Cardiac muscle cell (in vitro differentiated cells and primary cell): ENCODE measurements at regions not wholly inside any gene's neighbourhood (a gene's known extent, or its start where the extent isn't known, plus 50 kb on each side); places are given as distances from the start of the nearest gene placed in this dataset.

Experiments used
- DNase-seq, 2 donors: peaks; one replicate each; pipeline versions ENCODE4 v3.0.0 to v3.0.0-alpha.2; 2010 to 2017; ENCODE audit warnings: low read depth in 1 of 2, low spot score in 1 of 2
- H3K27ac ChIP-seq: fragments of 200-600 bp; sonication (generic); 2 replicates; pipeline ENCODE4 v1.5.1; 2016
- H3K27me3 ChIP-seq: fragments of 200-600 bp; sonication (generic); 2 replicates; pipeline ENCODE4 v1.6.0; 2016; ENCODE audit warnings: control low read depth
- H3K36me3 ChIP-seq: fragments of 200-600 bp; sonication (generic); 2 replicates; pipeline ENCODE4 v1.5.1; 2016; ENCODE audit warnings: control low read depth
- H3K4me1 ChIP-seq: fragments of 200-600 bp; sonication (generic); 2 replicates; pipeline ENCODE4 v1.8.1; 2017; ENCODE audit warnings: low read depth, mild to moderate bottlenecking, mixed run types
- H3K4me3 ChIP-seq: fragments of 200-600 bp; sonication (generic); 2 replicates; pipeline ENCODE4 v1.5.1; 2016; ENCODE audit warnings: mild to moderate bottlenecking
- H3K9me3 ChIP-seq: fragments of 200-600 bp; sonication (generic); 2 replicates; pipeline ENCODE4 v1.5.1; 2017; ENCODE audit warnings: low read depth, mild to moderate bottlenecking, control low read depth
- TF ChIP-seq, protein P1 (sequence below): IDR thresholded peaks from 2 replicates; pipeline ENCODE4 v1.5.1; 2012; ENCODE audit warnings: low read depth, mild to moderate bottlenecking, low read length

DNA sequence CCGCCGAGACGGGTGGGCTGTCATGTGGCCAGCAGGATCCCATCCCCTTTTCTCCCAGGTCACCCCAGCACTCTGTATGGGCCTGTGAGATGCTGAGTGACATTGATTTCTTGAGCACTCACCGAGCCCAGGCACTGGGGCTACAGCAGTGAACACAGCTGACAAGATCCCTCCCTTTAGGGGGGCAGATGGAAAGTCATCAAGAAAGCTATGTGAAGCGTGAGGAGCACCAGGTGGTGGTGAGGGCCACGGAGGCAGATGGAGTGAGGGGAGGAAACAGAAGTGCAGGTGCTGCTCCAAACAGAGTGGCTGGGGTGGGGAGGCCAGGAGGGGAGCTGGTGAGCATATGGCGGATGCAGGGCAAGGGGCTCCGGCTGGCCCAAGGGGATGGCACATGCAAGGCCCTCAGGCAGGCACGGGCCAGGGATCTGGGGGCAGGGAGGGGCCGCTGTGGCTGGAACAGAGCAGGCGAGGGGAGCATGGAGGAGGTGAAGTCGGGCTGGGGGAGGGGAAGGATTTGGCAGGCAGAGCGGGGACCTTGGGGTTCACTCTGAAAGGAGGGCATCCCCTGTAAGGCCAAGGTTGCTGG is 184.0 kb downstream of the BMP7 start:
- Histone ChIP-seq H3K27me3 (no peaks in the 10 kb centered on the region), H3K4me3 (no peak overlapping the region), H3K27ac (no peak overlapping the region), H3K36me3 (no peaks in the 10 kb centered on the region), H3K4me1 (no peaks in the 10 kb centered on the region), H3K9me3 (no peaks in the 10 kb centered on the region)
- DNase-seq: no peak
- TF ChIP-seq, protein P1, sequence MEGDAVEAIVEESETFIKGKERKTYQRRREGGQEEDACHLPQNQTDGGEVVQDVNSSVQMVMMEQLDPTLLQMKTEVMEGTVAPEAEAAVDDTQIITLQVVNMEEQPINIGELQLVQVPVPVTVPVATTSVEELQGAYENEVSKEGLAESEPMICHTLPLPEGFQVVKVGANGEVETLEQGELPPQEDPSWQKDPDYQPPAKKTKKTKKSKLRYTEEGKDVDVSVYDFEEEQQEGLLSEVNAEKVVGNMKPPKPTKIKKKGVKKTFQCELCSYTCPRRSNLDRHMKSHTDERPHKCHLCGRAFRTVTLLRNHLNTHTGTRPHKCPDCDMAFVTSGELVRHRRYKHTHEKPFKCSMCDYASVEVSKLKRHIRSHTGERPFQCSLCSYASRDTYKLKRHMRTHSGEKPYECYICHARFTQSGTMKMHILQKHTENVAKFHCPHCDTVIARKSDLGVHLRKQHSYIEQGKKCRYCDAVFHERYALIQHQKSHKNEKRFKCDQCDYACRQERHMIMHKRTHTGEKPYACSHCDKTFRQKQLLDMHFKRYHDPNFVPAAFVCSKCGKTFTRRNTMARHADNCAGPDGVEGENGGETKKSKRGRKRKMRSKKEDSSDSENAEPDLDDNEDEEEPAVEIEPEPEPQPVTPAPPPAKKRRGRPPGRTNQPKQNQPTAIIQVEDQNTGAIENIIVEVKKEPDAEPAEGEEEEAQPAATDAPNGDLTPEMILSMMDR: no peak

DNA sequence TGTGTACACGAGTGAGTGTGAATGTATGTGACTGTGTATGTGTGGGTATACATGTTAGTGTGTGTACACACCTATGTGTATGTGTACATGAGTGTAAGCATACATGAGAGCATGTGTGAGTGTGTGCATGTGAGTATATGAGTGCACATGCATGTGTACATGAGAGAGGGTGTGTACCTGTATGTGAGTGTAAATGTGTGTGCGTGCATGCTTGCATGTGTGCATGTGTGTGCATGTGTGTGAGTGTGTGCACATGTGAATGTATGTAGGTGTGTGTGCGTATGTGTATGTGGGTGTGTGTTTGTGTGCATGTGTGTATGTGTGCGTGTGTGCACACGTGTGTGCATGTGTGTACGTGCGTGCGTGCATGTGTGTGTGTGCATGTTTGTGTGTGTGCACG is 183.4 kb downstream of the BMP7 start:
- DNase-seq: no peak

DNA sequence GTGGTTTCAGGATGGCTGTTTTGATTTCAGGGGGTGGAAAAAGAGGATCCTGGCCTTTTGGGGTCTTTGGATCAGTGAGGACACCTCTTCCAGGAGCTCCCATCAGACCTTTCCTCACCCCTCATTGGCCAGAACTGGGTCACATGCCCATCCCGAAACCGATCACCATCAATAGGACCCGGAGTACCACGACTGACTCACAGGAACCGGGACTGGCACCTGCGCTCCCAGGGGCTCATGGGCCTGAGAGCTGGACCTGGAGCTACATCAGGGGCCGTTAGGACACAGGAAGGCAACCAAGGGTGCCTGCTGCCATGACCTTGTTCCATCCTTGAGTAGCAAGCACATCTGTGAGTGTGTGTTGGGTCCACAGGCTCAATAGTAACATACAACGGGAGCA is 180.4 kb downstream of the BMP7 start:
- TF ChIP-seq, protein P1: no peak
- H3K4me3 ChIP-seq: no peak overlapping the region
- H3K4me1 ChIP-seq: no peaks in the 10 kb centered on the region
- no peaks in the 10 kb centered on the region for H3K9me3 ChIP-seq
- H3K36me3 ChIP-seq: no peaks in the 10 kb centered on the region
- H3K27me3 ChIP-seq: no peaks in the 10 kb centered on the region
- DNase-seq: no peak
- H3K27ac ChIP-seq: no peak overlapping the region

More for the DNA sequence above, 183.4 kb downstream of the BMP7 start:
- TF ChIP-seq, protein P1: no peak
- H3K4me1 ChIP-seq: no peaks in the 10 kb centered on the region
- no peak overlapping the region for H3K27ac ChIP-seq
- no peaks in the 10 kb centered on the region for H3K9me3 ChIP-seq
- no peaks in the 10 kb centered on the region for H3K36me3 ChIP-seq
- H3K4me3 ChIP-seq: no peak overlapping the region
- H3K27me3 ChIP-seq: no peaks in the 10 kb centered on the region

DNA sequence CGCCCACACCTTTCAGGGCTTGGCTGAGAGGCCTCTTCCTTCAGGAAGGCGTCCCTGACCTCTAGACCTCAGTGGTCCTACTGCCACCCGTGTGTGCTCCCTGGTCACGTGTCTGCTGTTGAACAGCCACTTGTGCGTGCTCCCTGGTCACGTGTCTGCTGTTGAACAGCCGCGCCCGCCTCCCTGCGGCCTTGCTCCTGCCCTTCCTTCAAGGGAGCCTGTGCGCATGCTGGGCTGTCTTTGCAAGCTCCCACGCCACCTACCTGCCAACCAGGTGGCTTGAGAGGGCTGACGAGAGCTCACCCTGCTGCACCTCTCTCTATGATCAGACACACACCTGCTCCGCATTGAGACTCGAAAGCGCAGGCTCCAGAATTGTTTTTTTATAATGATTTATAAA is 179.3 kb downstream of the BMP7 start:
- no peak for DNase-seq
- Histone ChIP-seq H3K4me3 (no peak overlapping the region), H3K27me3 (no peaks in the 10 kb centered on the region), H3K36me3 (no peaks in the 10 kb centered on the region), H3K9me3 (no peaks in the 10 kb centered on the region), H3K27ac (no peak overlapping the region), H3K4me1 (no peaks in the 10 kb centered on the region)
- TF ChIP-seq, protein P1: no peak

DNA sequence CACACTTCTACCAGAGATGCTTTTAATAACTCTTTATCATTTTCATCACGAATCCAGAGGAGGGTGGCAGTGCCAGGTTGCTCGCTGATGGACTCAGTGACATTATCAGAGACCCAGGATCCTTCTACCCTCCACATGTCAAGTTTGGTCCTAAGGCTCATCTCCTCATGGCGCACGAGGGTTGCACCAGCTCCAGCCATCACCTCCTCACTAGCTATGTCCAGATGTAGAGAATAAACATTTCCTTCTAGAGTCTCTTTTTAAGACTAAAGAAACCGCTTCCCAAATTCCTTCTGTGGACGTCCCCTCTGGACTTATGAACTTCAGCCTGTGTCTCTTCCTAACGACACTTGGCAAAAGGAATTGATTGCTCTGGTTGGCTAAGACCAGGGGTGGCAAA is 178.7 kb downstream of the BMP7 start:
- TF ChIP-seq, protein P1: no peak
- Histone ChIP-seq H3K4me1 (no peaks in the 10 kb centered on the region), H3K36me3 (no peaks in the 10 kb centered on the region), H3K4me3 (no peak overlapping the region), H3K27ac (no peak overlapping the region), H3K27me3 (no peaks in the 10 kb centered on the region), H3K9me3 (no peaks in the 10 kb centered on the region)
- DNase-seq: no peak

DNA sequence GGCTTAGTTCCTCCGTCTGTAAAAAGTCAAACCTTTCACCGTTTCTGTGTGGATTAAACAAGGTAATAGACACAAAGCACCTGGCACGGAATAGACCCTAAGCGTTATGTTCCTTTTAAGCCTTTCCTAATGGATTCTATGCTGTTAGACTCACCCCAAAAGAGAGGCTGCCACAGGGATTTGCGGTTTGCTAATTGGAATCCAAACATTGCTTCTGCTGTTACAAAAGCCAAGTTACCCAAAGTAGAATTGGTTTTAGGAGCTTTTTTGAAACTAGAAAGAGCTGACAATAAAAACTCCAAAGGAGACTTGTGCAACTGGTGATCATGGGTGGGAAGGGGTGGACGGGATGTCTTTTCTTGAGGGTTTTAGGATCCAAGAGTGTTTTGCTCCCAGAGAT is 178.0 kb downstream of the BMP7 start:
- Histone ChIP-seq H3K9me3 (no peaks in the 10 kb centered on the region), H3K36me3 (no peaks in the 10 kb centered on the region), H3K27ac (no peak overlapping the region), H3K4me3 (no peak overlapping the region), H3K4me1 (no peaks in the 10 kb centered on the region), H3K27me3 (no peaks in the 10 kb centered on the region)
- TF ChIP-seq, protein P1: no peak
- no peak for DNase-seq
